Activated CD4-positive, alpha-beta T cell treated with anti-CD3 and anti-CD28 coated beads, Interleukin-2, amount 50 U/mL, for 4 hours (primary cell): ENCODE measurements at regions not wholly inside any gene's neighbourhood (a gene's known extent, or its start where the extent isn't known, plus 50 kb on each side); places are given as distances from the start of the nearest gene placed in this dataset.
"Not testable (repeated sequence)": the region's sequence is repeated elsewhere in the genome, so short reads cannot be mapped to it uniquely, and the experiment has no call there.

Experiments
- DNase-seq, 2 experiments: peaks; one replicate each; pipeline ENCODE4 v3.0.0-alpha.2; 2020

DNA sequence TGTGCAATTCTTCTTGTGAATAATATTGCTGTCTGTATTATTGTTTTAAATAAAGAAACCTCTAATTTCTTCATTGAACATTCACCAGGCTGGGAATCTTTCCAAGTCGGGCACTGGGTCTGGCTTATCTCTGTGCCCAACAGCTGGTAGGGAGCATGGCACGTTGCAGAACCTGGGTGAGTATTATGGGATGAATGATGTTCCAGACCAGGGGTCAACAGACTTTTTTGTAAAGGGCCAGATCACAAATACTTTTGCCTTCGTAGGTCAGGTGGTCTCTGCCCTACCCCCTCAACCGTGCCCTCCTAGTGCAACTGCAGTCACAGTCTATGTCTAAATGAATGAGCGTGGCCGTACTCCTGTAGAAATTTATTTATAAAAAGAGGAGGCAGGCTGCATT lies 81.6 kb upstream of the FOXQ1 start:
- no peak for DNase-seq

GRCh38 chr6:1229808-1230207 lies 82.1 kb upstream of the FOXQ1 start:
- DNase-seq: no peak

GRCh38 chr6:1229301-1229700 lies 82.6 kb upstream of the FOXQ1 start:
- DNase-seq: no peak

GRCh38 chr6:1228754-1229191 lies 83.1 kb upstream of the FOXQ1 start:
- no peak for DNase-seq

GRCh38 chr6:1227935-1228753 lies 83.8 kb upstream of the FOXQ1 start:
- DNase-seq: no peak

DNA sequence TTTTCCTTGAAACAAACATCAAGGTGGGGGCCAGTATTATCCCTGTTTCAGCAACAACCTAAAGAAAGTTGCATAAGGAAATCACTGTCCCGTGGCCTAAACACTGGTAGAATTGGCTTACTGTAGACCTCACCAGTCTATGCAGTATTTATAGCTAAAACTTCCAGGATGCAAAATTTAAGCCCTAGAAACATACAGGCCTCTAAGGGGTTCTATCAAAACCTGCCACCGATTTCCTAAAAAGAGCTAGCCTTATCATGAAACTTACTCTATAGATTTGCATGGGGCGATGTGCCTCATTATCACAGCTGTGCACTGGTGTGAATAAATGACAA lies 84.3 kb upstream of the FOXQ1 start:
- no peak for DNase-seq

- no peak for DNase-seq
These were observed 85.4 kb upstream of the FOXQ1 start for GRCh38 chr6:1226277-1227099.

GRCh38 chr6:1224514-1224913 lies 87.4 kb upstream of the FOXQ1 start:
- no peak for DNase-seq

DNA sequence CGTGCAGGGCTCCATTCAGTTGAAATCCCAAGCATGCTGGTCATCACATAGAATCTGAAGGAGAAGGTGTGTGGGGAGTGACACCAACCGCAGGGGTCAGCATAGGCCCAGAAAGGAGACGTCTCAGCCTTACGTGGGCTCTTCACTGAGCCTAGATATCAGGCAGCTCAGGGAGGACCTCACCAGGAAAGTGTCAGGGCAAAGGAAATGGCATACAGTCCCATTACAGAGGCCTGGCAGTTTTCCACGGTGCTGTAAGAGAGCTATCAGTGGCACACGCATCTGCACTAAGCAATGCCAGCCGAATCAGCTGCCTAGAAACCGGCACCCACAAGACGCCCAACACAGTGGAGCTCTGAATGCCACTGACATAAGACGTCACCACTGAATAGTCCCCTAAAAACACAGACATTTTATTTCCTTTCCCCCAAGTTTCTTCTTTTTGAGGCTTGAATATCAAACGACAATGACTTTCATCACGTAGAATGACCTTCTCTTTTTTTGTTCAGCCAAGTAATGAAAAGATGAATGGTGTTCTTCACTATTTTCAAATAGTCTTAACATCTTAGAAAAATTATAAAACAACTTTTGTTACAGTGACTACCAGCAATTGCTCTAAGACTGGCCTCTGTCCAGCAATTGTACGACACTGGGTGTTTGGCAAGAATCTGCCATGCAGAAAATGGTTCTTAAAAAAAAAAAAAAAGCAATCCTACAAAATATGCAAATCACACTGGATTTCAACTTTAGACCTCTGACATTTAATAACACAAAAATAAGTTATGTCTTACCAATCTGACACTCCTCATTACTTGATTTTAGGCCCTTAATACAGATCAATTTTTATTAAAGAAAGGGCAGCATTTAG lies 88.9 kb upstream of the FOXQ1 start:
- DNase-seq: no peak

GRCh38 chr6:1217396-1217795 lies 94.5 kb upstream of the FOXQ1 start:
- DNase-seq: no peak

- DNase-seq: no peak
These were observed 95.4 kb upstream of the FOXQ1 start for GRCh38 chr6:1216488-1216974.

DNA sequence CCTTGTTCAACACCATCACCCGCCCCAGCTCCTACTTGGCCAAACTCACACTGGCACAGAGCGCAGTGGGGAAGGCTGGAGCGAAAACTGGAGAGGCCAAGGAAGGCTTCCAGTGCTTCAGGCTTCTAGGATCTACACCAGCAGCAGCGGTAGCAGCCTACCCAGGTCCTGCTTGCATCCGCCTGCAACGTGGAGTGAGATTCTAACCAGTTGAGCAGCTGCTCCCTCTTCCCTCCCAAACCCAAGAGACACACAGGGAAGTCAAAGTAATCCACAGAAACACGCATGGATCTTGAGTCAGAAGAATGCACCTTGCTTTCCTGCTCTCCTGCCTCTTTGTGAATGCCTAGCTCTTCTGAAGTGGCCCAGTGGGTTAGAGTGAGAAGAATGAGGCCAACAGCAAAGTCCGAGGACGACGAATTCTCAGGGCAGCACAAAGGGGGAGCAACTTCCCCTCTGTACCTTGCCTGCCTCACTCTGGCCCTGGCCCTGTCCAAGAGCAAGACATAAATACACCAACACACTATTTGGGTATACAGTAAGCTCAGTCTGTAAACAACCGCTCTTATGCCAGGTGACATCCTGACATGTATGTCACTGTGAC lies 95.9 kb upstream of the FOXQ1 start:
- DNase-seq: no peak

- no peak for DNase-seq
These were observed 96.9 kb upstream of the FOXQ1 start for GRCh38 chr6:1215023-1215422.

GRCh38 chr6:1212919-1213318 lies 99.0 kb upstream of the FOXQ1 start:
- no peak for DNase-seq

DNA sequence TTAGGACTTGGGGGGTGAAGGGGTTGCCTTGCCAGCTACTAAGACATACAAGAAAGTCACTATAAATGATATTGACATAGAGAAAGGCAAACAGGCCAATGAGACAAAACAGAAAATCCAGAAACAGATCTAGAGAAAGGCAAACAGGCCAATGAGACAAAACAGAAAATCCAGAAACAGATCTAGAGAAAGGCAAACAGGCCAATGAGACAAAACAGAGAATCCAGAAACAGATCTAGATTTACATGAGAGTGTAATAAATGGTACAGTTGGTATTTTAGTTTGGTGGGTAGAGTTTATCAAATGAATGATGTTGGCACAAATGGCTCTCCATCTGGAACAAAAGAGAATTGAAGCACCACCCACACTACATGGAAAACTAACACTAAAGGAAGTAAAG lies 99.8 kb upstream of the FOXQ1 start:
- DNase-seq: not testable (repeated sequence)

- not testable (repeated sequence) for DNase-seq
These were observed 101.3 kb upstream of the FOXQ1 start for GRCh38 chr6:1210631-1211030.

- DNase-seq: no peak
These were observed 103.0 kb upstream of the FOXQ1 start for GRCh38 chr6:1208876-1209275.

DNA sequence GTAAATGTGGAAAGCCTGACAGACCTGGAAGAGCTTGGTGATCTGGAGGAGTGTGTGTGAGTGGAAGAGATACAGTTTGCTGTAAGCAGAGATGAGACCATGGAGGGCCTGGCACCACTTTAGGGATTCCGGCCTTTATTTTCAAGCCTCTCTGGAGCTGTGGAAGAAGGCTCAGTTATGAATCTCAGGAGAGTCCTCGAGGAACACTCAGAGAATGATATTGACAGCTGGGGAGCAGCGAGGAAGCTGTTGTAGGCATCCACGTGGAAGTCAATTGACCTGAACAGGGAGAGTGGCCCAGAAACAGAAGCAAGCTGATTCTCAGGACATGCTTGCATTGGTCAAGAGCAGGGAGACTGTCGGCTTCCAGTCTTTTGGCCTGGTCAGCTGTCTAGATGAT lies 108.4 kb upstream of the FOXQ1 start:
- no peak for DNase-seq

GRCh38 chr6:1202201-1202600 lies 109.7 kb upstream of the FOXQ1 start:
- no peak for DNase-seq

DNA sequence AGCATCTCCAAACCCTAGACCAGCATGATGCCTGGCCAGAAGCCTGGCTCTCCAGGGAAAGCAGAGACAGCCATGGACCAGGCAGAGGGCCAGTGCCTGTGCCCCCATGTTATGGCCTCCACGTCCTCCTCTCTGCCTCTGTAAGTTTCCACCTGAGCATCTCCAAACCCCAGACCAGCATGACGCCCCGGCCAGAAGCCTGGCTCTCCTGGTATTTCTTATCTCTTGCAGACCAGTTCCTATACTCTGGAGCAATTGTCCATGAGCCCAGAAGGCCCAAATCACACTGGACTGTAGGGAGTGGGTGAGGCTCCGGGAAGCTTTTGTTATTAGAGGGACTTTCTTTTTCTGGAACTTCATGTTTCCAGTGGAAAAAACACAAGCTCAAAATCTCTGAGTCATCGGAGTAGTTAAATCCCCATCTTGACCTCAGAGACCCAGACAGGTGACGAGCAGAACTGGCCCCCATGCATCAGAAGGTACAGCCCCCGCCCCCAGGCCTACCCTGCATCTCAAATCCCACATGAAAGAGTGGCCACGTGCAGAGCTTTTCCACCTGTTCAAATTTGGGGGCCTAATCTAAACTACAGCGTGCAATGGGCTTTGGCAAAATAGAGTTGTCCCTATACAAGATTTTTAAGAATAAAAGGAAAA lies 110.2 kb upstream of the FOXQ1 start:
- no peak for DNase-seq

- no peak for DNase-seq
These were observed 111.3 kb upstream of the FOXQ1 start for GRCh38 chr6:1200409-1201101.

DNA sequence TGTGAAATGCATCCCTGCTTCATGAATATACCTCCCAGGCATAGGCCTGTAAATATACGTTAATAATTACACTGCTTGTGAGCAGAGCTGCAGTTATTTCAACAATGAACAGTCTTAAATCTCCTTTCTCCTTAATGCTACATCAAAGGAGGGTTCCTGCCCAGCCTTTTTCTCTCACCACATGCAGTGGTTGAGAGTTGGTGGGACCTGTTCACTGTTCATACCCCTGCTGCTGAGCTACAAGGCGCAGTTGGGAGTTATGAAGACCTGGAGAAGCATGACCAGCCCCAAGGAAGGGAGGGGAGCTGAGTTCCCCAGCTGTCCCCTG lies 111.9 kb upstream of the FOXQ1 start:
- no peak for DNase-seq
